ENCODE measurements at regions not wholly inside any gene's neighbourhood (a gene's known extent, or its start where the extent isn't known, plus 50 kb on each side); places are given as distances from the start of the nearest gene placed in this dataset.

GRCh38 chr7:35495377-35495776, 199.6 kb downstream of the HERPUD2 start:
- TF ChIP-seq CTCF (conservative IDR thresholded peaks at IDR 0.05) (no peak), ZFX (IDR thresholded peaks at IDR 0.05) (no peak)
